ENCODE measurements at regions not wholly inside any gene's neighbourhood (a gene's known extent, or its start where the extent isn't known, plus 50 kb on each side); places are given as distances from the start of the nearest gene placed in this dataset.

DNA sequence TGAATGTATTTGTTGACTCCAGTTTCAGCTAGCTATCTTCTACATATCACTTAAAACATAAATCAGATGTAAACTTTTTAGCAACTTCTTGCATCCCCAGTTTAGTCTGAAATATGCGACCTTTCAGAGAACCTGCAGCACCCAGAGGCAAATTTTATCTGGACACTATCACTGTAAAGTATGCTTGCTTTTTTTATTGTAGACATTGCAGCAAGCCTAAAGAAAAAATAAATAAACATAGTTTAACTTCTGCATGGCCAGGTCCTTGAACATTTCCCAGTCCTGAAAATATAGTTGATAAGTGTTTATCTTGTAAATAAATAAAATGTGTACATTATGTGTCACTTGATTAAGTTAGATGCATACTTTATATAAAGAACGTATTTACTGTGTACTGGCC is 1829.4 kb downstream of the PCDH9 start:
- H3K4me3 Mint-ChIP-seq: no peak overlapping the region
- POLR2A ChIA-PET: no interaction called here

DNA sequence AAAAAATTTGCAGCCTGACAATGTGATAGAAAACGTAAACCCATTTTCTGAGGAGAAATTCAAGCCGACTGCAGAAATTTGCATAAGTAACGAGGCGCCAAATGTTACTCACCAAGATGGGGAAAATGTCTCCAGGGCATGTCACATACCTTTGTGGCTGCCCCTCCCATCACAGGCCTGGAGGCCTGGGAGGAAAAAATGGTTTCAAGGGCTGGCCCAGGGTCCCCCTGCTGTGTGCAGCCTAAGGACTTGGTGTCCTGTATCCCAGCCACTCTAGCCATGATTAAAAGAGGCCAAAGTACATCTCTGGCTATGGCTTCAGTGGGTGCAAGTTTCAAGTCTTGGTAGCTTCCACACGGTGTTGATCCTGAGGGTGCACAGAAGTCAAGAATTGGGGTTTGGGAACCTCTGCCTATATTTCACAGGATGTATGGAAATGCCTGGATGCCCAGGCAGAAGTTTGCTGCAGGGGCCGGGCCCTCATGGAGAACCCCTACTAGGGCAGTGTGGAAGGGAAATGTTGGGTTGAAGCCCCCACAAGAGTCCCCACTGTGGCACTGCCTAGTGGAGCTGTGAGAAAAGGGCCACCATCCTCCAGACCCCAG is 1842.3 kb downstream of the PCDH9 start:
- ChIA-PET CTCF (no interaction called here), POLR2A (no interaction called here)
- Mint-ChIP-seq H3K27me3 (no peaks in the 10 kb centered on the region), H3K27ac (no peak overlapping the region), H3K9me3 (peaks cover 5% of the 10 kb centered on the region), H3K4me1 (ENCODE audit: low read depth) (no peaks in the 10 kb centered on the region), H3K36me3 (ENCODE audit: low read depth) (no peaks in the 10 kb centered on the region), H3K4me3 (no peak overlapping the region)
- DNase-seq (no peak), ATAC-seq (ENCODE audit: poor library complexity) (no peak)
- no peak overlapping the region for H3K27ac ChIP-seq (ENCODE audit: low read depth in 1 of 2, low read length in 2 of 2)
- H3K9me3 ChIP-seq (ENCODE audit: control insufficient read depth in 1 of 2, insufficient read depth in 1 of 2, low read length in 2 of 2): peaks cover 0 to 8% of the 10 kb centered on the region in 2 experiments
- H3K27me3 ChIP-seq (ENCODE audit: control insufficient read depth in 1 of 2, insufficient read depth in 2 of 2, low read length in 2 of 2): no peaks in the 10 kb centered on the region
- no peak overlapping the region for H3K4me3 ChIP-seq (ENCODE audit: low read length)
- TF ChIP-seq, protein P1, sequence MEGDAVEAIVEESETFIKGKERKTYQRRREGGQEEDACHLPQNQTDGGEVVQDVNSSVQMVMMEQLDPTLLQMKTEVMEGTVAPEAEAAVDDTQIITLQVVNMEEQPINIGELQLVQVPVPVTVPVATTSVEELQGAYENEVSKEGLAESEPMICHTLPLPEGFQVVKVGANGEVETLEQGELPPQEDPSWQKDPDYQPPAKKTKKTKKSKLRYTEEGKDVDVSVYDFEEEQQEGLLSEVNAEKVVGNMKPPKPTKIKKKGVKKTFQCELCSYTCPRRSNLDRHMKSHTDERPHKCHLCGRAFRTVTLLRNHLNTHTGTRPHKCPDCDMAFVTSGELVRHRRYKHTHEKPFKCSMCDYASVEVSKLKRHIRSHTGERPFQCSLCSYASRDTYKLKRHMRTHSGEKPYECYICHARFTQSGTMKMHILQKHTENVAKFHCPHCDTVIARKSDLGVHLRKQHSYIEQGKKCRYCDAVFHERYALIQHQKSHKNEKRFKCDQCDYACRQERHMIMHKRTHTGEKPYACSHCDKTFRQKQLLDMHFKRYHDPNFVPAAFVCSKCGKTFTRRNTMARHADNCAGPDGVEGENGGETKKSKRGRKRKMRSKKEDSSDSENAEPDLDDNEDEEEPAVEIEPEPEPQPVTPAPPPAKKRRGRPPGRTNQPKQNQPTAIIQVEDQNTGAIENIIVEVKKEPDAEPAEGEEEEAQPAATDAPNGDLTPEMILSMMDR (IDR thresholded peaks at IDR 0.05): no peak
- H3K4me1 ChIP-seq (ENCODE audit: insufficient read depth, low read length): no peaks in the 10 kb centered on the region
- no peaks in the 10 kb centered on the region for H3K36me3 ChIP-seq (ENCODE audit: insufficient read depth, low read length)
- intact Hi-C loops (cut with DNase I, micrococcal nuclease): no loop called here

More for the DNA sequence above, 1829.4 kb downstream of the PCDH9 start:
- ATAC-seq (ENCODE audit: poor library complexity) (no peak), DNase-seq (no peak)
- Mint-ChIP-seq H3K27me3 (no peaks in the 10 kb centered on the region), H3K36me3 (ENCODE audit: low read depth) (no peaks in the 10 kb centered on the region), H3K4me1 (ENCODE audit: low read depth) (no peaks in the 10 kb centered on the region), H3K27ac (no peak overlapping the region), H3K9me3 (peaks cover under 1% of the 10 kb centered on the region)
- CTCF ChIA-PET: no interaction called here
- Histone ChIP-seq H3K27ac (ENCODE audit: low read depth in 1 of 2, low read length in 2 of 2) (no peak overlapping the region), H3K27me3 (ENCODE audit: control insufficient read depth in 1 of 2, insufficient read depth in 2 of 2, low read length in 2 of 2) (no peaks in the 10 kb centered on the region), H3K9me3 (ENCODE audit: control insufficient read depth in 1 of 2, insufficient read depth in 1 of 2, low read length in 2 of 2) (no peaks in the 10 kb centered on the region), H3K4me1 (ENCODE audit: insufficient read depth, low read length) (no peaks in the 10 kb centered on the region), H3K4me3 (ENCODE audit: low read length) (no peak overlapping the region), H3K36me3 (ENCODE audit: insufficient read depth, low read length) (no peaks in the 10 kb centered on the region)
- TF ChIP-seq, protein P1 (IDR thresholded peaks at IDR 0.05): no peak
- intact Hi-C loops (cut with DNase I, micrococcal nuclease): no loop called here

DNA sequence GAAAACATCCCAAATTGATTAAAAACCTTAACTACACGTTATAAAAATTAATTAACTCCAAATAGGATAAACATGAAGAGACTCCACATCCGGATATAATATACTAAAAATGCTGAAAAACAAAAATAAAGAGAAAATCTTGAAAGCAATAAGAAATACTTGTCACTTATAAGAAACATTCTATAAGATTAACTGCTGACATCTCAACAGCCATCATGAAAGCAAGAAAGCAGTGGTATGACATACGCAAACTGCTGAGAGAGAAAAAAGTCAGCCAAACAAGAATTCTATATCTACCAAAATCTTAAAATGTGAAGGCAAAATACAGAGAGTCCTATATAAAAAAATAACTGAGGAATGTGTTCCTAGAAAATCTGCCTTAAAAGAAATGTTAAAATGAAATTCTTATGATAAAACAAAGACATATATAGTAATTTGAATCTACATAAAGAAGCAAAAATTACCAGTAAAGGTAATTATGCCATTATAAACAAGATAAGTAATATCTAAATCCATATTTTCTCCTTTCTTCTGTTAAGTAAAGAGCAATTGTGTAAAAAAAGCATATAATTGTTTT is 1851.1 kb downstream of the PCDH9 start:
- ChIA-PET CTCF (no interaction called here), POLR2A (no interaction called here)
- no peaks in the 10 kb centered on the region for H3K4me1 Mint-ChIP-seq (ENCODE audit: low read depth)
- Histone ChIP-seq H3K4me1 (ENCODE audit: insufficient read depth, low read length) (no peaks in the 10 kb centered on the region), H3K9me3 (ENCODE audit: control insufficient read depth in 1 of 2, insufficient read depth in 1 of 2, low read length in 2 of 2) (peaks cover 3 to 12% of the 10 kb centered on the region in 2 experiments), H3K4me3 (ENCODE audit: low read length) (no peak overlapping the region), H3K36me3 (ENCODE audit: insufficient read depth, low read length) (no peaks in the 10 kb centered on the region), H3K27ac (ENCODE audit: low read depth in 1 of 2, low read length in 2 of 2) (no peak overlapping the region), H3K27me3 (ENCODE audit: control insufficient read depth in 1 of 2, insufficient read depth in 2 of 2, low read length in 2 of 2) (no peaks in the 10 kb centered on the region)
- ATAC-seq (ENCODE audit: poor library complexity): no peak
- H3K27ac Mint-ChIP-seq: no peak overlapping the region
- peaks cover 5% of the 10 kb centered on the region for H3K9me3 Mint-ChIP-seq
- DNase-seq: no peak
- H3K27me3 Mint-ChIP-seq: no peaks in the 10 kb centered on the region
- H3K36me3 Mint-ChIP-seq (ENCODE audit: low read depth): no peaks in the 10 kb centered on the region
- H3K4me3 Mint-ChIP-seq: no peak overlapping the region
- TF ChIP-seq, protein P1 (IDR thresholded peaks at IDR 0.05): no peak
- intact Hi-C loops (cut with DNase I, micrococcal nuclease): no loop called here
